Gastroesophageal sphincter (tissue), 3 donors: ENCODE measurements at regions not wholly inside any gene's neighbourhood (a gene's known extent, or its start where the extent isn't known, plus 50 kb on each side); places are given as distances from the start of the nearest gene placed in this dataset.

Experiments
- CTCF ChIP-seq, 4 experiments: fragments of 200-600 bp in 2 of 4; fragments of 450-650 bp in 2 of 4; sonication (generic) in 1 of 4; IDR thresholded peaks; one replicate each; pipeline ENCODE4 v1.5.1; 2017 to 2019; ENCODE audit warnings: antibody characterized with exemption in 4 of 4, mild to moderate bottlenecking in 2 of 4, moderate library complexity in 2 of 4
- POLR2A ChIP-seq, 2 donors: fragments of 450-650 bp; IDR thresholded peaks; one replicate each; pipeline ENCODE4 v1.6.1; 2017; ENCODE audit warnings: antibody characterized with exemption in 2 of 2, mild to moderate bottlenecking in 2 of 2, moderate library complexity in 1 of 2

GRCh38 chr1:106393046-106393445 lies 663.4 kb upstream of the PRMT6 start:
- TF ChIP-seq CTCF (IDR thresholded peaks at IDR 0.05) (no peak), POLR2A (IDR thresholded peaks at IDR 0.05) (no peak)
